Inferior parietal cortex (tissue), 1 donor: ENCODE measurements at regions not wholly inside any gene's neighbourhood (a gene's known extent, or its start where the extent isn't known, plus 50 kb on each side); places are given as distances from the start of the nearest gene placed in this dataset.

Experiments used
- DNase-seq: peaks from one replicate; pipeline ENCODE4 v3.0.0-alpha.2; 2016; ENCODE audit errors: extremely low spot score

DNA sequence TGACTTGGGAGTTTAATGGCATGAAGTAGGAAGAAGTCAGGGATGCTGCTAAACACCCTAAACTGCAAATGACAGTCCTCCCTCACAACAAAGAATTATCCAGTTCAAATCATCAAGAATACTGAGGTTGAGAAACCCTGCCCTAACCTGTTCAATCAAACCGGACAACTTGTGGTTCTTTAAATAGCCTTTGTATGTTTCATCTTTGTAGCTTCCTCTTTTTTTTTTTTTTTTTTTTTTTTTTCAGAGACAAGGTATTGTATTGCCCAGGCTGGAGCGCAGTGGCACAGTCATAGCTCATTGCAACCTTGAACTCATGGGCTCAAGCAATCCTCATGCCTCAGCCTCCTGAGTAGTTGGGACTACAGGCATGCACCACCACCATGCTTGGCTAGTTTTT lies 52.5 kb upstream of the TTC29 start:
- DNase-seq: no peak

DNA sequence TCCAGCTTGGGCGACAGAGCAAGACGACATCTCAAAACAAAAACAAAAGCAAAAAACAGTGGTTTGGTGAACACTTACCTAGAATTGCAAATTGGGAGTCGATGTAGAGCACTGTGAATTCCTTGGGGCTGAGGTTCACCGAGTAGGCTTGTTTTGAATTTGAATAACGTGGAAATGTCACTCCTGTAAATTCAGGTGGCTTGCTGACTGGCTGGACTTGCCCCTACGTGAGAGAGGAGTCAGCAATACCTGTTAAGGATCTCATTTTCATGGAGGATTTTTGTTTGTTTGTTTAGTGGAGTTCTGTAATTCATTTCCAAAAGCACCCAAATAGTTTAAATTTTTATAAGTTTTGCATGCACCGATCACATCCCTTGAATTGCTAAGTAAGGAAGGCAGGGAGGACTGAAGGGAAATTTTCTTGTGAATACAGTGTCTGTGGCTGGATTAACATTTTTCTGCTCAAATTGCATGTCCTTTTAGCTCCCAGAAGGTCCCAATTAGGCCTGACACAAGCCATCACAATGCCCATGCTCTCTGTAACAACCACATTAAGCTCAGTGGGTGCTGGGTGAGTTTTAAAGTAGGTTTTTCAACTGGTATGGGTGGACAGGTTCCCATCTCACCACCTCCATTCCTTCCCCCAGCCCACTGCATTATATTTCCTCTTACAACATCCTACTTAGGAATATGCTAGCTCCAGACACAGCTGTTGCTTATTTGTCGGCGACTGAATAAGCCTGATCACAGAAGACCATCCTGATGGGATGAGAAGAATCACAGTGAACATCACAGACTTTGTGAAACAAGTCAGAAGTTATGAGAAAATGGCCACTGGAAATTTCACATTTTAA lies 58.5 kb upstream of the TTC29 start:
- no peak for DNase-seq

DNA sequence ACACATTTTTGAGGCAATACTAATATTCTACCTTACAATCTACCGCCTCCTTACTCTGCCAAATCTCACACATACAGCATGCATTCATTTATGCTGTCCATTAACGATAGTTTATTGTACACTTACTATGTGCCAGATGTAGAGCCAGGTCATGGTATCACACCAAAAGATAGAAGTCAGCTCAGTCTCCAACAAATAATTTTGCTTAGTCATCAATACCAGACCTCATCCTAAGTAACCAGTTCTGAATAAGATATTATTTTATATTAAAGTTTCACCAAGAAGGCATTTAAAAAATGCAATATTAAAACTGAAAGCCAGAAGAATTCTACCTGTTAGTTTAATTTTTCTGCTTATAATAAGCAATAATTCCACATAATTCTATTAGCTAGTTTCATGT lies 60.6 kb upstream of the TTC29 start:
- no peak for DNase-seq

DNA sequence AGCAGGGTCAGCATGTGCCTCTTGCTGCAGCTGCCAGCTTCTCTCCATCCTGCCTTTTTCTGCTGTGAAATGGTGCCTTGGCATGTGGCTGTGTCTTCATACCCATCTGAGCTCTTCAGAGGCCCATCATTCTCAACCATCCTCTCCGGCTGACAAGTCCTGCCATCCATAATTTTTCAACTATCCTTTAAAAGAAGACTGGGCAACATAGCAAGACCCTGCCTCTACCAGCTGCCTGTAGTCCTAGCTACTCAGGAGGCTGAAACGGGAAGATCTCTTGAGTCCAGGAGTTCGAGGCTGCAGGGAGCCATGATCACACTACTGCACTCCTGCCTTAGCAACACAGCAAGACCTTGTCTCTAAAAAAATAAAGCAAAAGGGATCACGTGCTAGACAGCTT lies 64.2 kb upstream of the TTC29 start:
- DNase-seq: no peak

DNA sequence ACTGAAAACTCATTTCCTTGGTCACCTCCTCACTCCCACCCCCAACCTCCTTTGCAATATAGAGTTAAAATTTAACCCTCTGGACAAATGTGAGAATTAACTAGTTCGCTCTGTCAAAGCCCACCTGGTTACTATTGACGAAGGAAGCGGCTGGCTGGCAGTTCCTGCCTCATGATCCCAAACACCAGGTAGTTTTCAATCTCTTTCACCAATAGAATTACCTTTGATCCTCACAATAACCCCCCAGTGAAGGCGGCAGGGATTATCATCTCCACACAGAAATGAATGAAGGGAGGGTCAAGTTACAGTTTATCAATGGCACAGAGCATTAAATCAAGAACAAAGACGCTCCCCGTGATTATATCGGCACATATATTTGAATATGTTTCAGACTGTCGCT lies 65.7 kb upstream of the TTC29 start:
- DNase-seq: no peak

DNA sequence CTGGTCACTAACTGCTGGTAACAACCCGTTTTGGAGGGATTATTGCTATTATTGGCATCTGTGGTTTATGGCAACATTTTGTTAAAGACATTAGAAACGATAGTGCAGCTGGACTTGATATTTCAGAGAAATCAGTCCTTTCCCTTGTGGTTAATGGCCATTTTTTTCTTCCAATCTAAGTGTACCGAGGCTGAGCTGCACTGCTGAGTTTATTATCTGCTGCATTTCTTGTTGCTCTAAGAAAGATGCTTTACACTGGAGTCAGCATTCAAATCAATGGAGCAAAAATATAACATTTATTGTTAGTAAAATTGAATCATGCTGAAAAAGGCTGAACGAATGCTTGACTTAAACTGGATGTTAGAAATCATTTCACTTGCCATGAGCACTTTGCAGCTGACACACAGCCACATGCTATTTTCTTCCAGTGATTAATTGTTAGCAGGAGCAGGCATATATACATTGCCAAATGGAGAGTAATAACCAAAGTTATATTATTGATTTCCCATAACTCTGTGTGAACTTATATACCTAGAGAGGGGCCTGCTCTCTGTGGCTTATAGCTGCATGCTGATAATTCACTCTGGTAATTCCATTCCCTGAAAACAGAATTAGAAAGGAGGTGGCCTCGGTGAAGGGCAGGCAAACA lies 66.5 kb upstream of the TTC29 start:
- no peak for DNase-seq

DNA sequence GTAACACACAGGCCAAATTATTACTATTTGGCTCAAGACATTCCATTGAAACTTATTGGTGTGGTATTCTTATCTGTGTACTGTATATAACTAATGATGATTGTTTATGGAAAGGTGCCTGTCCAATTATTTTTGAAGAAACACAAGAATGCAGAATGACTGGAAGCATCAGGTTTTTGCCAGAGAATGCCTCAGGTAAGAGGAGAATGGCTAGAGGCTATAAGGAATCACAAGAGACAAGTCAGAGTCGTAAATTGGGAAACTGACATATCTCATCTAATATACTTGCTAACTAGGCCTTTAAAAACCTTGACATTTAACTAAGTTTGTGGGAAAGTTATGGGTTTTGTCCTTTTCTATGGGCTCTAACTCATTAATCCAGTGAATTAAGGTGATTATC lies 69.3 kb upstream of the TTC29 start:
- DNase-seq: no peak

DNA sequence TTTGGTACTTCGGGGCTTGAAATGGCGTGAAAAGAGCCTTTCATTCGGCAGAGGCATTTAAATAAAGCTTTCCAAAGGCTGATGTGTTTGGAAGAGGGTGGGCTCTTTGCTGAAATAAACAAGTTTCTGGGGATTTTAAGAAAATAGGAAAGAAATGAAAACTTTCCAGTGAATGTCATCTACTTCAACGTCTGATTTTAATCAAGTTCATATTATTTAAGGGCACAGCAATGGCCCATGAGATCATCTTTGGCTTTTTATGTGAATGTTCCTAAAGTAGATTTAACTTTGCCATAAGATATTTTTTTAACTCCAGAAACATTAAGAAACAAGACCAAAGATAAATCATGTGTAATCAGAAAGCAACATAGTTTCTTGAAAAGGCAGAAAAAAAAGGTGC lies 69.8 kb upstream of the TTC29 start:
- no peak for DNase-seq

DNA sequence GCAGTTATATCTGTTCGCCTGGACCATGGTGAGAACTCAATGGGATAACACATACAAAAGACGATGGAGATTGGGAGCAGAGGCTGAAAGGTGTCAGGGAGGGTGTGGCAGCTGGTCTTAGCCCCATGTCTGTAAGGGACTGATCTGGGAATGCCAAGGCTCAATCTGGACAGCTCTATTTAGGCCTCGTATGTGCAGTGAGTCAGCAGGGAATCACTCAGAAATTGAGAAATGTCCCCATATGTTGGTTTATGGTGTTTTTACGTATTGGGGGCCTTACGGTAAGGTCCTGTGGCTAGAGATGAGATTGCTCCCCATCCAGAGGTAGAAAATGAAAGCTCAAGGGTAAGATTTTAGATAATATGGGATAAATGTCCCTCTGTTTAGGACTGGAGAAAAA lies 71.4 kb upstream of the TTC29 start:
- DNase-seq: no peak

DNA sequence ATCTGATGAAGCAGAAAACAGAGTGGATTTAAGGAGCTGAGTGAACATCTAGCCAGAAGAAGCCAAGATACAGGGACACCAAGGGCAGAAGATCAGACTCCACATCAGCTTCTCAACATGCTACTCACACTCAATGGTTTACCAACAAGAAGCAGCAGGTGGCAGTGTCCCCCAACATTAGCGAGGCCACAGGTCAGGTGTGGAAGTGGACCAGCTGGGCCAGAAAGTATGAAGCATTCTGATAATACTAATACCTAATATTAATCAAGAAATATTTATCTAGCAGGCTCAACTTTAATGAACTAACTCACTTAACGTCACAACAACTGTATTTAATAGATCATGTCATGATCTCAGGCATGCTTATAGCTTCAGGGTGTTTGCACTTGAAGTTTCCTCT lies 73.4 kb upstream of the TTC29 start:
- peak; percentile 72 for DNase-seq

DNA sequence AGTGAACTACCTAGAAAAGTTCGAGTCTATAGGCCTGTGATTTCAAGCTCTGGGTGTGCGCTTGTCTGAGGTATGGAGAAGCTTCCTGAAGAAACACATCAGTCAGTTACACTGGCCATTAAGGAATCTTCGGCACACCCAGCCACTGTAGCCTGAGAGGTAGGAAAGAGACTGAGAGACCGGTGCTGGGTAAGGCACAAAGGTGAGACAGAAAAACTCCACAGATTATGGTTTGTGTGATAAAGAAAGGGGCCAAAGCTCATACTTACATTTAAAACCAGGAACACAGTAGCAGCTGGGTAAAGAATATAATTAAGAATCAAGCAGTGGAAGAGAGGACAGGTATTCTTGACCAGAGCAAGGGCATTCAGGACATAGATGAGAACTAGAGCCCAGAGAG lies 74.8 kb upstream of the TTC29 start:
- no peak for DNase-seq

DNA sequence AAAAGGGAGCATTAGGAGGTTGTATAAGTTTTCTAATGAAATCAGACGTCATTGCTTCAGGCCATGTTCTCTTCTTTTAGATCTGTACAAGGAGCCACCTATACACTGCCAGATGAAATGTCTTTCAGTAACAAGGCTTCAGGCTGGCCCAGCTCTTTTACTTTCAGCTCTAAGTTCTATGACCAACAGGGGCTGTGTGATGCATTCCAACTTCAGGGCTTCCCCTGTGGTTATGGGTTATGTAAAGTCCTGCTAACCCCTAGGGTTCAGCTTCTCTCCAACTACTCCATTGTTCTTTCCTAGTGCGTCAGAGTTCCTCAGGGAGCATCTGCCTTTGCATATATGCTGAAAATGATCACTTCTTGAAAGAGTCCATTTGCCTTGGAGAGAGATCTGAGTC lies 79.4 kb upstream of the TTC29 start:
- no peak for DNase-seq

DNA sequence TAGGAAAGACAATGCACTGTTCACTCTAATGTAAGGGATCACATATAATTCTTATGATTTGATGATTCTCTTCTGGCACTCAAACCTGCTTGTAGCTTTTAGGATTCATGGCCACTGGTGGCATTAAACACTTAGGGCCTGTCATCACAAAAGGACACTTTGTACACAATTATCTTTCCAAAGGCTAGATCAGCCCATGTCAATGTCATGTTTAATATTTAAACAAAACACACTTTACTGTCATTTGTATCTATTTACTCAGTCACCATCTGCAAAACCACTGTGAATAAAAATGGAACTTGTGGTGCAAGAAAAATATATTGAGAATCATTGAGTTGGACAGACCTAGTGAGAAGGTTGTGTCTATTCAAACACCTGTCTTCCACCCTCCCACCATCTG lies 83.6 kb upstream of the TTC29 start:
- no peak for DNase-seq

DNA sequence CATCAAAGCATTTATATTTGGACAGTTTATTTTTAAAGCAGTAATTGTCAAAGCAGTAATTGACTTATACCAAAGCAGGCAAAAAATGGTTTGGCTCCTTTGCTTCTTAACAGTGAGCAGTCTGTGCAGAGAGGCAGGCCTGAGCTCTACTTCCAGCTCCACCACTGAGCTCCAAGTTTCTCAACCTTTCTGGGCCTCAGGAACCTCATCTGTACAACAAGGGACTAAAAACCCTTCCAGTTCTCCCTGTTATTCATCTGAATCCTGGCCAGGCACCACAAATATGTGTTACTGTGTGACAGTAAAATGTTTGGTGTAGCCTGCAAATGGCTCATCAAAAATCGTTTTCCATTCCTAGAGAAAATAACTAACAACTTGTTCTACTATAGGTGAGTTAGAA lies 88.7 kb upstream of the TTC29 start:
- no peak for DNase-seq

DNA sequence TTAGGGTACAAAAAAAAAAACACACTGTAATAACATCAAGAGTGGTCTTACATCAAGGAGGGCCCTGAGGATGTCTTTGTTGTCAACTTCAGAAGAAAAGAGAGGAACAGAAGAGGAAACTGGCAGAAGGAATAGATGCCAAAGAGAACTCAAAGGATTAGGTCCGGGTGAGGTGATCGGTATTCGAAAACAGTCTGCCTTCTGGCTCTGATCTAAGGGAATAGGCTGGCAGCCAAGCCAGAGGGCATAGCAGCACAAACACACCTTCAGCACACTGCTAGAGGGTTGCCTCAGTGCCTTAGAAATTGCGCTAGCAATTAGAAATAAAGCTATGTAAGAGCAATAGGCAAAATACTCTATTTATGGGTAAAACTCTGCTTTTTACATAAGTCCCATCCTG lies 91.4 kb upstream of the TTC29 start:
- no peak for DNase-seq

DNA sequence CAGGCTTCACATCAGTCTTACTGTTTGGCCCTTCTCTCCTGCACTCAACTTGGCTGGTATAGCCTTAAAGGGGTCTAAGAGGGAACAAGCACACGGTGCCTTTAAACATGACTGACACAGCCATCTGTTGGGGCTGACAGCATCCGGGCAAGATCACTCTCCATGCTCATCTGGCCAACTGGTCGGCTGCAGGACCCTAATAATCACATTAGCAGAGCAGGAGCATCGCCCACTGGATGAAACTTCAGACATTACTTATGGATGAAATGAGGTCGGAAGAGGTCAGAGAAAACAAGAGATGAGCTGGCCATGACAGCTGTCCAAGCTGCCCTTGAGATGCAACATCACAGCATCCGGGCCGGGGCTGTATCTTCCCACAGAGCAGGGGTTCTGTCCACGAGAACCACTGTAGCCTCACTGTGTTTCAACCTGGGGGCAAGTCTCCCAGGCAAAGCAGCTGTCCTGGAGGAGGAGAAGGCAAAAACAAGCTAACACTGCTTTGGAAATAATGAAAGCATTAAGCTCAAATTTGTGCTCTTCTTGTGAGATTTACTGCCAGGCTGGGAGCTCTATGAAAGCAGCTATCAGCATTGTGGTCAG lies 94.4 kb upstream of the TTC29 start:
- DNase-seq: no peak

DNA sequence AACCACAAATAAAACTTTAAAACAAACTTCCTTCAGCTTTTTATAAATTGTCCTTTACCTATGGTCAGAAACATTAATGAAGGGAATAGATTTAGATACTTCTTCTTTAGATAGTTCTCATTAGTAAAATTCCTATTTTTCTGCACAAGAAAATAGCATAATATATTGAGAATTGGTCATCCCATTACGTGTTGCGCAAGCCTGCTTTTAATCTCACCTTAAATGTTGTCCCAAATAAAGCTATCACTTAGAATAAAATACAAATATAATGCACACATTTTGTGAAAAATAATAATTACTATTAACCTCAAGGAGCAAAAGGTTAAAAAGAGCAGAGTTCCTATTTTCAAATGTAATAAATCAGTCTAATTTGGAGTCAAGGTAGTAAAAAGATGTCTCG lies 95.2 kb upstream of the TTC29 start:
- DNase-seq: no peak

DNA sequence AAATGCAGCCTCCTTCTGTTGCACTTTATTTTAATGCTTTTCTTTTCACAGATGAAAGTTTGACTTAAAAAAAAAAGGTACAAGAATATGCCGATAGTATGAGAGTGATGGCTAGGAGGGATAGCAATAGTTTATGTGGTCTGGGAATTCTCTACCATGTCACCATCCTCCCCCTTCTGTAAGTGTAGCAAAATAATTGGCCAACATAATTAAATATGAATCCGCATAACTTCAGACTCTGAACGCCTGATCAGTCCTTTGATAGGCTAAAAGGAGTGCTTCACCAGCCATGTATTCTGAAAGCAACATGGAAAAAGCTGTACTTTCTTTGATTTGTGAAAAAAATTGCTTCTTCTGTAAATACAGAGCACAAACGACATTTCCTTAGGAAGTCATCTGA lies 95.7 kb upstream of the TTC29 start:
- DNase-seq: no peak

DNA sequence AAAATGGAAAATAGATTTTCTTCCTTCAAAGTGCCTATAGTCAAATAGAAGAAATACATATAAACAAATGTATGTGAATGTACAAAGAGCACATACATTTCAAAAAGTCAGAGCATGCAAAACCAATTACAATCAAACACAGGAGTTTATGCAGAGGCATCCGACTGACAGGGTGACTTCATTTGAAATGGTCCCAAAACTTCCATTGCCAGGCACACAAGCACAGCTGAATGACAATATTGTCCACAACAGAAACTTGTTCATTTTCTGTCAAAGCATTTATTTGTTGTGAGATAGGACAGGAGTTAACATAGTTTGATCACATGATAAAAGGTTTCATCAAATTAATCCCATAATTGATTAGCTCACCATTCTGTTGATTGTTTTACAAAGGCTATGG lies 96.4 kb upstream of the TTC29 start:
- no peak for DNase-seq

DNA sequence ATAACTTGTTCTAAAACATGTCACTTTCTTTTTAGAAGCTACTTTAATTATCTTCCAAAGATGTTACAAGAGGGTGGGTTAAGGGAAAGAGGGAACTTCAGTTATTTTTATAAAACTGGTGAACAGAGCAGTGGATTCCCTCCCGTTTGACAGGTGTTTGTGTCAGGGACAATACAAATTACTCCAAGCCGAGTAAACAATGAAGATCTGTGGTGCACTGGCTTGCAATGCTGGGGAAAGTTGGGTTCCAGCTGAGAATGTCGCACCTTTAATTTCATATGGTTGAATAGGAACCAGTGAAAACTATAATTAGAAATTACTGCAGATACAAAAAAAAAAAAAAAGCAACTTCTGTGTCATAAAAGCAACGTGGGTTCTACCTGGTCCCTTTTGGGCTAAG lies 98.6 kb upstream of the TTC29 start:
- DNase-seq: no peak

DNA sequence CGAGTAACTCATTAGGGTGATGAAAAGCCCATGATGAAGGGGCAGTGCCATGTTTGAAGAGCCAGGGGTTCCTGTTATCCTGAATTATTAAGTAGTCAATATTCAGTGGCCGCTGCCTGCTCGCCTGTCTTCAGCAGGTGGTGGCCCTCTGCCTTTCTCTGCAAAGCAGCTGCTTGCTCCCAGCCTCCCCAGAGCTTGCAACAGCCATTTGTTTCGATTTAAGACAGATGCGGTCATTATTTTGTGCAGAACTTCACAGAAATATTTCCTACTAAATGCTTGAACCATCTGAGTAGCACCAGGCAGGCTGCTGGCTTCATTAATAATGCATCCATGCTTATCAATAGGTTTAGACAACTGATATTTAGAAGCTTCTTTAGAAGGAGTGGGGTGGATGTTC lies 104.3 kb upstream of the TTC29 start:
- no peak for DNase-seq

DNA sequence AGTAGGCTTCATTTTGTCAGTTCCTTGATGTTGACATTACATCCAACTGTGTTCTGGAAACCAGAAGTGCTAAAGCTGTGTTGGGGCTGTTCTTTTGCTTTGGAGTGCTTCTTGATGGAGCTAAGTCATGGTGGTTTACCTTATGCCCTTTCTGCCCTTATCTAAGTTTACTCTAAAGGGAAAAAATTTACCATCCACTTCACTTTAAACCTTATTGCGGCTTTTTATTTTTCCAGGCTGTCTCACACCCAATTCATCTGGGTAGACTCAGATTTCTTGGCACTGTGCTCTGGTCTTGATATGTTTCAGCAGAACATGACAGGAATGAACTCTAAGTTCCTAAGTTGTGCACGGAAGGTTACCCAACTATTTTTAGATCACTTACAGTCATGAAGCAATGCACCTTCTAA lies 104.7 kb upstream of the TTC29 start:
- no peak for DNase-seq

DNA sequence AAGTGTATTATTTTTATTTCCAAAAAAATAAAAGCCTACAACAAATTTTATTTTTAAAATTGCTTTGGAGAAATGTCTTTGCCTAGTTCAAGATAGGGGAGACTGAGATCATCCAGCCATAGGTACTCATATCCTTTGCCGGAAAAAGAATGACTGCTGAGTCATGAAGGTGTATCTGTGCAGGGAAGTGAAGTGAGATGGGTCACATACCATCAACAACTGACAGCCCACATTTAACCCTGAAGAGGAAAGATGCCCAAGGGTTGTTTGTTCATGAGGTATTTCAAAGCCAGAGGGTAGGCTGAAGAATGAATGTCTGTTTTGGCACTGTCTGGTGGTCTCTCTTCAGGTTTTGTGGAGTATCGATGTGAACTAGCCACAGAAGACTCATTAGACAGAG lies 106.7 kb upstream of the TTC29 start:
- DNase-seq: no peak
